ENCODE measurements at regions not wholly inside any gene's neighbourhood (a gene's known extent, or its start where the extent isn't known, plus 50 kb on each side); places are given as distances from the start of the nearest gene placed in this dataset.

- TF ChIP-seq POLR2A (IDR thresholded peaks at IDR 0.05) = no peak
- TF ChIP-seq CTCF (IDR thresholded peaks at IDR 0.05) = no peak
These were observed 109.9 kb downstream of the DAD1 start for GRCh38 chr14:22479132-22479531.
